Breast epithelium (tissue), 4 donors: ENCODE measurements at regions not wholly inside any gene's neighbourhood (a gene's known extent, or its start where the extent isn't known, plus 50 kb on each side); places are given as distances from the start of the nearest gene placed in this dataset.
"Not testable (repeated sequence)": the region's sequence is repeated elsewhere in the genome, so short reads cannot be mapped to it uniquely, and the experiment has no call there.

ENCODE experiments used
- DNase-seq, 2 donors: peaks; one replicate each; pipeline ENCODE4 v3.0.0-alpha.2; 2019; ENCODE audit warnings: low spot score in 2 of 2
- H3K27ac ChIP-seq, 2 donors: fragments of 200-600 bp; sonication (generic) in 1 of 2; one replicate each; pipeline ENCODE4 v1.5.1; 2016 to 2019; ENCODE audit warnings: mild to moderate bottlenecking in 1 of 2
- H3K27me3 ChIP-seq, 2 donors: fragments of 200-600 bp; sonication (generic) in 1 of 2; one replicate each; pipeline versions ENCODE4 v1.5.1 to v1.6.0; 2017 to 2019; ENCODE audit warnings: control low read depth in 1 of 2, mild to moderate bottlenecking in 1 of 2
- H3K36me3 ChIP-seq: fragments of 200-600 bp; one replicate; pipeline ENCODE4 v1.5.1; 2019
- H3K4me1 ChIP-seq, 2 donors: fragments of 200-600 bp; sonication (generic); one replicate each; pipeline ENCODE4 v1.5.1; 2016 to 2019; ENCODE audit warnings: control low read depth in 1 of 2
- H3K4me3 ChIP-seq, 3 donors: fragments of 200-600 bp; sonication (generic); 1 replicate in 2 of 3; 2 replicates in 1 of 3; pipeline ENCODE4 v1.5.1; 2016 to 2019; ENCODE audit warnings: mild to moderate bottlenecking in 3 of 3, moderate library complexity in 2 of 3
- H3K9me3 ChIP-seq, 2 donors: fragments of 200-600 bp; sonication (generic) in 1 of 2; one replicate each; pipeline ENCODE4 v1.5.1; 2016 to 2019; ENCODE audit warnings: control low read depth in 1 of 2
- CTCF ChIP-seq, 3 donors: fragments of 450-650 bp; IDR thresholded peaks; one replicate each; pipeline ENCODE4 v1.5.1; 2016 to 2017; ENCODE audit warnings: antibody characterized with exemption in 3 of 3, mild to moderate bottlenecking in 3 of 3, moderate library complexity in 3 of 3
- POLR2A ChIP-seq: fragments of 450-650 bp; IDR thresholded peaks from one replicate; pipeline ENCODE4 v1.6.1; 2016; ENCODE audit warnings: antibody characterized with exemption, mild to moderate bottlenecking, moderate library complexity
- POLR2AphosphoS5 ChIP-seq, 3 donors: sonication (generic); formaldehyde crosslinking; IDR thresholded peaks; one replicate each; pipeline ENCODE4 v1.6.1; 2017; ENCODE audit warnings: antibody characterized with exemption in 3 of 3
- intact Hi-C: fragments of 100-400 bp; cut with DNase I; formaldehyde crosslinking; loops from one replicate; pipeline ENCODE4 v1.15.1; 2023; ENCODE audit warnings: low total_unique reads

GRCh38 chr3:155995525-155996370 lies 124.6 kb upstream of the KCNAB1 start:
- DNase-seq = no peak
- intact Hi-C loops = no loop called here
- Histone ChIP-seq H3K36me3 (no peaks in the 10 kb centered on the region), H3K4me1 (no peaks in the 10 kb centered on the region), H3K27me3 (no peaks in the 10 kb centered on the region), H3K9me3 (peaks cover 0 to 15% of the 10 kb centered on the region in 2 donors), H3K4me3 (no peak overlapping the region), H3K27ac (no peak overlapping the region)
- TF ChIP-seq POLR2AphosphoS5 (IDR thresholded peaks at IDR 0.05) (no peak), CTCF (IDR thresholded peaks at IDR 0.05) (no peak), POLR2A (no peak)

- Histone ChIP-seq H3K4me1 (no peaks in the 10 kb centered on the region), H3K9me3 (peaks cover 0 to 15% of the 10 kb centered on the region in 2 donors), H3K4me3 (no peak overlapping the region), H3K27me3 (no peaks in the 10 kb centered on the region), H3K27ac (no peak overlapping the region), H3K36me3 (no peaks in the 10 kb centered on the region)
- no peak for DNase-seq
- TF ChIP-seq POLR2A (no peak), POLR2AphosphoS5 (IDR thresholded peaks at IDR 0.05) (no peak), CTCF (IDR thresholded peaks at IDR 0.05) (no peak)
- intact Hi-C loops = no loop called here
Observed at GRCh38 chr3:155996882-155997281, 123.5 kb upstream of the KCNAB1 start.

DNA sequence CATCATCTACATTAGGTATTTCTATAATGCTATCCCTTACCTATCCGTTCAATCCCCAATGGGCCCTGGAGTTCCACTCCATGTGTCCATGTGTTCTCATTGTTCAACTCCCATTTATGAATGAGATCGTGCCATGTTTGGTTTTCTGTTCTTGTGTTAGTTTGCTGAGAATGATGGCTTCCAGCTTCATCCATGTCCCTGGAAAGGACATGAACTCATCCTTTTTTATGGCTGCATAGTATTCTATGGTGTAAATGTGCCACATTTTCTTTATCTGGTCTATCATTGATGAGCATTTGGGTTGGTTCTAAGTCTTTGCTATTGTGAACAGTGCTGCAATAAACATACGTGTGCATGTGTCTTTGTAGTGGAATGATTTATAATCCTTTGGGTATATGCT lies 122.2 kb upstream of the KCNAB1 start:
- DNase-seq, H3K27ac ChIP-seq, H3K4me1 ChIP-seq, H3K4me3 ChIP-seq, H3K27me3 ChIP-seq, intact Hi-C loops, H3K36me3 ChIP-seq: not testable (repeated sequence)
- peaks cover 0 to 15% of the 10 kb centered on the region in 2 donors for H3K9me3 ChIP-seq

DNA sequence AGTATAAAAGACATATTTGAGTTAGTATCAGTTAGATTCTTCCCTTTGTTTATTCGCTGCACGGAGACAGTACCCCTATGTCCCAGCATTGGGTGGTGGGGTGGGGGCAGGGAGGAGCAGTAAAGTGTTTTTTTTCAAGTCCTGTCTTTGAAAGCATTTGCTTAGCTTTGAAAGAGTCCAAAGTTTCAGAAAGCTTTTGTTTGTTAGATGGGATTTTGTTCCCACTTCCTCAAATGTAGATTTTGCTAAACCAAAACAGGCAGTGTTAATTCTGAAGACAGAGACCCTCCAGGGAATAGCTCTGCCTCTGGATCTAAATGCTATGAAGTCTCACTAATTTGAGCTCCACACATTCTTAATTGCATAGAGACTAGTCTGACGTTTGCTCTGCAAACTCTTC lies 114.6 kb upstream of the KCNAB1 start:
- H3K36me3 ChIP-seq = no peaks in the 10 kb centered on the region

GRCh38 chr3:156010829-156011228 lies 109.5 kb upstream of the KCNAB1 start:
- Histone ChIP-seq H3K27ac (no peak overlapping the region), H3K4me1 (no peaks in the 10 kb centered on the region), H3K36me3 (no peaks in the 10 kb centered on the region), H3K9me3 (no peaks in the 10 kb centered on the region), H3K4me3 (no peak overlapping the region), H3K27me3 (no peaks in the 10 kb centered on the region)
- intact Hi-C loops = no loop called here
- DNase-seq = no peak
- TF ChIP-seq CTCF (IDR thresholded peaks at IDR 0.05) (no peak), POLR2AphosphoS5 (IDR thresholded peaks at IDR 0.05) (no peak), POLR2A (no peak)

More for the DNA sequence above, 114.6 kb upstream of the KCNAB1 start:
- H3K9me3 ChIP-seq = no peaks in the 10 kb centered on the region
- TF ChIP-seq POLR2A (no peak), CTCF (IDR thresholded peaks at IDR 0.05) (no peak), POLR2AphosphoS5 (IDR thresholded peaks at IDR 0.05) (no peak)
- H3K27me3 ChIP-seq = no peaks in the 10 kb centered on the region
- H3K27ac ChIP-seq = no peak overlapping the region
- no peaks in the 10 kb centered on the region for H3K4me1 ChIP-seq
- H3K4me3 ChIP-seq = no peak overlapping the region
- DNase-seq = no peak
- intact Hi-C loops = no loop called here
